AG10803 (cell line): ENCODE measurements at regions not wholly inside any gene's neighbourhood (a gene's known extent, or its start where the extent isn't known, plus 50 kb on each side); places are given as distances from the start of the nearest gene placed in this dataset.

Experiments
- DNase-seq: peaks from one replicate; pipeline ENCODE4 v3.0.0; 2010; ENCODE audit warnings: low read depth
- H3K4me3 ChIP-seq: 2 replicates; pipeline ENCODE4 v1.5.1; 2011; ENCODE audit warnings: mild to moderate bottlenecking, low read length, control low read depth
- TF ChIP-seq, protein P1 (sequence below): conservative IDR thresholded peaks from 2 replicates; pipeline ENCODE4 v1.5.1; 2011; ENCODE audit warnings: mild to moderate bottlenecking, low read length, control low read depth, inconsistent platforms

DNA sequence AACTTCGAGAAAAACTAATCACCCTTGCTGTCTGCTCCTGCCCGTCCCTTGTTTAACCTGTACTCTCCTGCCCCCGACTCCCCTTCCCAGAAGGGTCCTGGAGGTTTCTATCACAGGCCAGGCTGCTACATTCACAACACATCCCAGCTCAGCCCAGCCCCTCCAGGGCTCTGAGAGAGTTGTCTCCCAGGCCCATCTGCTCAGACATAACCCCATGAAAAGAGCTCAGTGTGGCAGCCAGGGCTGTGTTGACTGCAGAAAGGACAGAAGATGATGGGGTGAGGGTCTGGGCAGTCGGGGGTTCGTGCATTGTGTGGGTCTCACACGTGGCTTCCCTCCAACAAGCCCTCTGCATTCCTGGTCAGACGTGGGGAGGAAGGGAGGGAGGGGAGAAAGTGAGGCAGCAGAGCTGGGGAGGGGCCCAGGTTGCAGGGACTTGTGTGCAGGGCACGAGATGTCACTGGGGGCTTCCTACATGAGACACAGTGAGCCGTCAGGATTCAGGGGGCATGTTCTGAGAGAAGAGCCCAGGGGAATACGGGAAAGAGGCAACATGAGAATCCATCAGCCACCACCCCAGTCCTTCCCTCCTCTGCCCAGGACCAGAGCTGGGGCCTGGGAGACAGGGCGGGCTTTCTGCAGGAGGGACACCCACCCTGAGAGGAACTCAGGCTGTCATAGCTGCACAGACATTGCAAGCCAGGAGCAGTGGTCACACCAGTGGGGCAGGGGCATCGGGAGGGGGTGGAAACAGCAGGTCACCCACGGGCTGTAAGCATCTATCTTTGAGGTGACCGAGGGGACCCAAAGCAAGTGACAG lies 372.9 kb downstream of the PREX1 start:
- no peak overlapping the region for H3K4me3 ChIP-seq
- DNase-seq, result no peak
- TF ChIP-seq, protein P1, sequence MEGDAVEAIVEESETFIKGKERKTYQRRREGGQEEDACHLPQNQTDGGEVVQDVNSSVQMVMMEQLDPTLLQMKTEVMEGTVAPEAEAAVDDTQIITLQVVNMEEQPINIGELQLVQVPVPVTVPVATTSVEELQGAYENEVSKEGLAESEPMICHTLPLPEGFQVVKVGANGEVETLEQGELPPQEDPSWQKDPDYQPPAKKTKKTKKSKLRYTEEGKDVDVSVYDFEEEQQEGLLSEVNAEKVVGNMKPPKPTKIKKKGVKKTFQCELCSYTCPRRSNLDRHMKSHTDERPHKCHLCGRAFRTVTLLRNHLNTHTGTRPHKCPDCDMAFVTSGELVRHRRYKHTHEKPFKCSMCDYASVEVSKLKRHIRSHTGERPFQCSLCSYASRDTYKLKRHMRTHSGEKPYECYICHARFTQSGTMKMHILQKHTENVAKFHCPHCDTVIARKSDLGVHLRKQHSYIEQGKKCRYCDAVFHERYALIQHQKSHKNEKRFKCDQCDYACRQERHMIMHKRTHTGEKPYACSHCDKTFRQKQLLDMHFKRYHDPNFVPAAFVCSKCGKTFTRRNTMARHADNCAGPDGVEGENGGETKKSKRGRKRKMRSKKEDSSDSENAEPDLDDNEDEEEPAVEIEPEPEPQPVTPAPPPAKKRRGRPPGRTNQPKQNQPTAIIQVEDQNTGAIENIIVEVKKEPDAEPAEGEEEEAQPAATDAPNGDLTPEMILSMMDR, result no peak

DNA sequence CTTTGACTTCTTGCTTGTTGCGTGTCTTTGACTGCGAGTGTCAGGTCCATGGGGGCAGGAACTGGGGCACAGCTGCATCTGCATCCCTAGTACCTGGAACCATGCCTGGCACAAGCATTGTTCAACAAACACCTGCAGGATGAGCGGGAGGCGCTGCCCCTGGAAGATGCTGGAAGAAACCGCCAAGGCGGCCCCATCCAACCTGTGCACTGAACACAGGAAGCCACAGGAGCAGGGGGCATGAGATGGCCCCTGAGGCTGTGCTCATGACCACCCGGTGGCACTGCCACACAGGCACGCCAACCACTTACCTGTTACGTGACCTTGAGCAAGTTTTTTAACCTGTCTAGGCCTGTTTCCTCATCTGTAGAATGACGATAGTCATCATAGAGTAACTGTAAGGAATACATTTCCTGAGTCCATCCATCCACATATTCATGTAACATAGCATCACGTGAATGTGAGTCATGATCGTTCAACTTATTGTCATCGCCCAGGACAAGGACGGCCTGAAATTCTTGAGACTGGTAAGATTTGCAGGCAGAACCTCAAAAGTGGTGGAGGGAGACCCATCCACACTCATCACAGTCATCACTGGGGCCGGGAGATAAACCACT lies 374.2 kb downstream of the PREX1 start:
- TF ChIP-seq, protein P1, result no peak
- no peak overlapping the region for H3K4me3 ChIP-seq
- DNase-seq, result no peak

DNA sequence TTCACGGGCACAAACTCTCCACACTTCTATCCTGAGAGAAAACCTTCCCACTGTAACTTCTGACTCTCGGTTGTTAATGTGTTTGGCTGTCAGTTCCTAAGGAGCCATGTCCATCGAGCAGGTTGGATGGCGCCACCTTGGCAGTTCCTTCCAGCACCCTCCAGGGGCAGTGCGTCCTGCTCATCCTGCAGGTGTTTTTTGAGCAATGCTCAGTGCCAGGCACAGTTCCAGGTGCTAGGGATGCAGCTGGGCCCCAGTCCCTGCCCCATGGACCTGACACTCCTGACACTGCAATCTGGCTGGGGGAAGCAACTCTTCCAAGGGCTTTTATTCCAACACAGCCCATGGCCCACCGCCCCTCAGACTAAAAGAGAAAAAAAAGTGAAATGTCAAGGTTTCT lies 376.4 kb downstream of the PREX1 start:
- DNase-seq, result no peak
- H3K4me3 ChIP-seq, result no peak overlapping the region
- TF ChIP-seq, protein P1, result no peak

DNA sequence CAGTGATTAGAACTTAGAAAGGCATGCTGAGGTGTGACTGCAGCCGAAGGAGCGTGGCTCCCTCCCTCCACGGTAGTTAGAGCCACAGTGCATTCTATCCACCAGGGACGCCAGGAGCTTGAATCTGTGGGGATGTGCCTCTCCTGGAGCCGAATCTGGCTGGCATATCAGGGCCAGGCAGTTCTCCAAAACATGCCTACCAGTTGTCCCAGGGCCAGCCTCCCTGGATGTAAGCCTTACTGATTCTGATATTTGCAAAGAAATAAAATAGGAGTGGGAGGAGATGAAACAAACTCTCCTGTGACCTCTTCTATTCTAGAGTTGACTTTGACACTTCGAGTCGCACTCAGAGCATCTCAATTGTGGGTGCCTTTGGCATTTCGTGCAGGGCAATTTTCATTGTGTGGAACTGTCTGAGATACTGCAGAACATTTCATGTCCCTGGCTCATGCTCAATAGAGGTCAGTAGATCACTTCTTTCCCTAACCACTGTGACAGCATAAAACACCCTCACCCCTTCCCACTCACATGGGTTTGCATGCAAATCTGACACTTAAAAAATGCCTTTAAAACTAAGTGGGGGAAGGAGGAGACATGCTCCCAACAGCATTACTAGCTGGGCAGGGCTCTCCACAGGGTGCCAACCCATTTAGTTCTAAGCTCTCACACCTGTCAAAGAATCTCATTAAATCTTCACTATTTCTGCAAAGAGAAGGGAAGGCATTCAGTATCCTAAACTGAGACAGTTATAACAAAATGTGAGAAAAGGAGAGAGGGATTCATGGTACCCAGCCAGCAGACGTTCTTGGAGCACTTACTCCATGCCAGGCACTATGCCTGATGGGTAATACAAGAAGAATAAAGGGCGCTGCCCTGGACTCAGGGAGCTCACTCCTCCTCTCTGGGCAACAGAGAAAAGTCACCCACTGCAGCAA lies 378.9 kb downstream of the PREX1 start:
- TF ChIP-seq, protein P1, result no peak
- H3K4me3 ChIP-seq, result no peak overlapping the region
- no peak for DNase-seq

DNA sequence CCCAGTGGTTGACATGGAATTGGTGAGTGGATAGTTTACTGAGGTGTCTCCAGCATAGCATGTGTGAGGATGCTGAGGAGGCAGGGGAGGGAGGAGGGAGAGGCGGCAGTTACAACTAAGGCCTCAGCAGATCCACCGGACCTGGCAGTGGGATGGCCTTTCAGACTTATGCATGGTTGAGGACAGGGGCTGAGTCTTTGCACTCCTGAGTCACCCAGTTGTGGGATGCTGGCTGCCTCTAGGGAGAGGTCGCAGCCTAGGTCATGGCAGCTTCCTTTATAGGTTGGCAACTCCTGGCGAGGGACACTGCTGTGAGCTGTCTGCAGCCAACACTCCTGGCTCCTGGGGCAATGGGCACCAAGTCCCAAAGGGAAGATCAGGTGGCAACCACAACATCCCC lies 380.3 kb downstream of the PREX1 start:
- no peak overlapping the region for H3K4me3 ChIP-seq
- no peak for DNase-seq
- TF ChIP-seq, protein P1, result no peak

DNA sequence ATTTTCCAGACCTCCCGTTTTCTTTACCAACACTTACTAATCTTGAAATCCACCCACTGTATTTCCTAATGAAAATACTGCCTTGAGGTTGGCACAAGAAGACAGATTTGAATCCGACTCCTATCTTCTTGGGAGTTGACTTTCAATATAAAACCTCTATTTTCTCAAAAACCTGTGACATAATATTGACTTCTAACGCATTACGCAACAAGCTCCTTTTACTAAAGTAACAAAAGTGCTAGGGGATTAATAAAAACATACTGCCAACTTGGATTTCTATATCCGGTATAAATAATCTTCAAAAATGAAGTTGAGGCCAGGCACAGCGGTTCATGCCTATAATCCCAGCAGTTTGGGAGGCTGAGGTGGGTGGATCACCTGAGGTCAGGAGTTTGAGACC lies 382.0 kb downstream of the PREX1 start:
- DNase-seq, result no peak
- H3K4me3 ChIP-seq, result no peak overlapping the region
- TF ChIP-seq, protein P1, result no peak
